ENCODE measurements at regions not wholly inside any gene's neighbourhood (a gene's known extent, or its start where the extent isn't known, plus 50 kb on each side); places are given as distances from the start of the nearest gene placed in this dataset.
"Not testable (repeated sequence)": the region's sequence is repeated elsewhere in the genome, so short reads cannot be mapped to it uniquely, and the experiment has no call there.

DNA sequence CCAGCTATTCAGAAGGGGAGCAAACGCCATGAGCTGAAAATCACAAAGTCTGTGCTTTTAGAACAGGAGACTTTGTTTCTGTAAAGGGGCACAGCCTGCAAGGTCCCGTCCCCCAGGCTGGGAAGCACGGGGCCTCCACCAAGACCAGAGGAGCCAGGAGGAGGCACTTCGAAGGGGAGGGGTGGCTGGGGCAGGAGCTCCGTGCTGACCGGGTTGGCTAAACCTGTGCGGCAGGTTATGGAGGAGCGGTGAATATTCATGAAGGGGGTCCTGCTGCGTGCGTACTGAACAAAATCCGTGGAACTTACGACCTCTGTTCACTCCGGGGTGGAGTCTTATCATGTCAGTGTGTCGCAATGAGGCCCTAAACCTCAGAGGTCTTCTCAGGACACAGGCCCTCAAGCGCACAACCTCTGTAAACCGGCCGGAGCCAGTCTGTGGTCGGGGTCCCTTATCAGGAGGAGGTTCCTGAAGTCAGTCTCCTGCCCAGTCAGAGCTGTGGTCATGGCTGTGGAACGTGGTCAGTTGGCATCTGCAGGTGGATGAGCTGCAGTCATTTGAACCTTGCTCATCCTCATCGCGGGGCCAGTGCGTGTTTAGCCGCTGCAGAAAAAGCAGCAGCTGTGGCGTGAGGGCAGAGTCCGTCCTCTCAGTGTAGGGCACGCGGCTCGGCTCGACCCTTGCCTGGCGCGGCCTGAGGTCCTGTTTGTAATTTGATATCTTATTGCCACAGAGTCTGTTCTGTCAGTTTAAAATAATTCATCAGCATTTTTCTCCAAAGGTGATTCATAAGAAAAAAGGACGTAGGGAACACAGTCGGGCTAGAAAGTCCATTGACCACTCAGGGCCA lies 5507.7 kb upstream of the TPTE start:
- H3K27ac ChIP-seq (ENCODE audit: low read depth); H3K4me3 ChIP-seq (ENCODE audit: low read depth, low read length); H3K36me3 ChIP-seq (ENCODE audit: insufficient read depth); DNase-seq (ENCODE audit: extremely low spot score); H3K4me1 ChIP-seq (ENCODE audit: insufficient read depth): not testable (repeated sequence)
- no CpG with 5 or more reads among the region's 33 CpGs for WGBS

DNA sequence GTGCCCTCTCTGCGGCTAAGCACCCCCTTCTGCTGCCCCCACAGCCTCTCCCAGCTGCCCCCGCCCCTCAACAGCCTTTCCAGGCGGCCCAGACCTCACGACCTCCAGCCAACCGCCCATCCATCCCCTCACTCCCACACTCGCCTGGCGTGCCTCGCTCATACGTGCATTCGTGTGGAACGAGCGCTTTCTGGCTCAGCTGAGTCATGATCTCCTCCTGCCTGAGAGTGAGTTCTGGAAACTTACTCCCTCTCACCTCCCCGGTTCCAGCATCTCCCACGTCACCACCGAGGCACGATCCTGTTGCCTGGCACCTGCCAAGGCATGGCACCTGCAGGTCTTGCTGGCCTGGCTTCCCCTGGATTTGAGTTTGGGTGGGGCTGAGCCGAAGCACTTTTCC lies 5506.2 kb upstream of the TPTE start:
- not testable (repeated sequence) for DNase-seq (ENCODE audit: extremely low spot score); H3K4me3 ChIP-seq (ENCODE audit: low read depth, low read length); H3K4me1 ChIP-seq (ENCODE audit: insufficient read depth); H3K36me3 ChIP-seq (ENCODE audit: insufficient read depth); H3K27ac ChIP-seq (ENCODE audit: low read depth)
- WGBS = no CpG with 5 or more reads among the region's 17 CpGs

DNA sequence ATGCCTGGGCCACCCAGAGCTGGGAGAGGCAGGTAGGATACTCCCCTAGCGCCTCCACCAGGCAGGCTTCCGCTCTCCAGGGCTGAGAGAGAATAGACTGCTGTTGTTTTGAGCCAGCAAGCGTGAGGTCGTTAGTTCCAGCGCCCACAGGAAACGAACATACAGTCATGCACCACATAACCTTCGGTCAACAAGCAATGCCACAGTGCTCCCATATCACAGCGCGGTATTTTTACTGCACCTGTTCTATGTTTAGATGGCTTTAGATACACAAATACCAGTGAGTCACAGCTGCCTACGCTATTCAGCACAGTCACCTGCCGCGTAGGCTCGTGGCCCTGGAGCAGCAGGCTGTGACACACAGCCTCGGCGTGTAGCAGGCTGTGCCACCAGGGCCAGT lies 5502.3 kb upstream of the TPTE start:
- not testable (repeated sequence) for DNase-seq (ENCODE audit: extremely low spot score); H3K4me3 ChIP-seq (ENCODE audit: low read depth, low read length)
- WGBS = no CpG with 5 or more reads among the region's 15 CpGs

DNA sequence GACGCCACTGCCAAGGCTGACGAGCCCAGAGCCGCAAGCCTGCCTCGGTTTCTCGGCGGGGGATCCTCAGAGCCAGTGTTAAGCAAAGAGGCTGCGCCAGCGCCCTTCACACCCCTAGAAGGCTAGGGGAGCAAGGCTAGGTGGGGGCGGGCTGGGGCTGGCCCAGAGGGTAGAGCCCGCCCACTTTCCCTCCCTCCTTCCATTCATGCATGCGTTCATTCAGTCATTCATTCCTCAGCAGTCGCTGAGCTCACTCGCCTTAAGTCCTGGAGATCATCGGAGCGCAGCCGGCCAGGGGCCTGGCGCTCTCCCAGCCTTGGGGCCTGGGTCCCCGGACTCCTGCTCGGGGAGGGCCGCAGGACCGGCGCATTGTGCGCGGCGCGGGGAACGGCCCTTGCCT lies 5499.6 kb upstream of the TPTE start:
- WGBS = no CpG with 5 or more reads among the region's 27 CpGs

More for the DNA sequence above, 5502.3 kb upstream of the TPTE start:
- H3K4me1 ChIP-seq (ENCODE audit: insufficient read depth); H3K36me3 ChIP-seq (ENCODE audit: insufficient read depth); H3K27ac ChIP-seq (ENCODE audit: low read depth): not testable (repeated sequence)

DNA sequence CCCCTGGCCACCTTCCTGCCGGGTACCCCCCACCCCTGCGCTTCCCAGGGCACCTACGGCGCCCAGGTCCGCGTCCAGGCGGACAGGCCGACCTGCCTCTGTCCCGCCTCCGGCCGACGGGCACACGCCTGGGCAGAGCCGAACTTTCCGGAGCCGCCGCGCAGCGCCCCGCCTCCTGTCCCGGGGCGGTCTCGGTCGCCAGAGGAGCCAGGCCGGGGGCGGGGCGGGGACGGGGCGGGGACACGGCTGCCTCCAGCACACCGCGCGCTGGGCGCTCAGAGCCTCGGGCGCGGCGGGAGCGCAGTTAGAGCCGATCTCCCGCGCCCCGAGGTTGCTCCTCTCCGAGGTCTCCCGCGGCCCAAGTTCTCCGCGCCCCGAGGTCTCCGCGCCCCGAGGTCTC lies 5499.1 kb upstream of the TPTE start:
- no CpG with 5 or more reads among the region's 52 CpGs for WGBS

More for the DNA sequence above, 5499.6 kb upstream of the TPTE start:
- H3K4me1 ChIP-seq (ENCODE audit: insufficient read depth); H3K36me3 ChIP-seq (ENCODE audit: insufficient read depth); DNase-seq (ENCODE audit: extremely low spot score); H3K27ac ChIP-seq (ENCODE audit: low read depth); H3K4me3 ChIP-seq (ENCODE audit: low read depth, low read length): not testable (repeated sequence)

DNA sequence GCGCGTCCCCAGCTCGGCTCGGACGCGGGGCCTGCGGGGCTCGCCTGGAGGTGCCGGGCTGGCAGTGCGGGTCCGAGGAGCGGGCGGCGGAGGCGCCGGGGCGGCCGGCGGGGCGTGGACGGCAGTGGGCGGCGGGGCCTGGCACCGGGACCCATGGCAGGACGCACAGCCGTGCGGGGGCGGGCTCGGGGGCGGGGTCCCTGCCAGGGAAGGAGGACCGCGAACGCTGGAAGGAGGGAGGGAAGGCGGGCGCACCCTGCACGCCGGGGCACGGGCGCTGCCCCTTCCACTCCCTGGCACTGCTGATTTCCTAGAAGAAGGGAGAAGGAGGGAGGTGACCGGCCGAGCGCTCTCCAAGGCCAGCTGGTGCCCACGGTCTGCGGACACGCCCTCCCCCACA lies 5498.6 kb upstream of the TPTE start:
- not testable (repeated sequence) for DNase-seq (ENCODE audit: extremely low spot score); H3K4me1 ChIP-seq (ENCODE audit: insufficient read depth); H3K36me3 ChIP-seq (ENCODE audit: insufficient read depth); H3K4me3 ChIP-seq (ENCODE audit: low read depth, low read length); H3K27ac ChIP-seq (ENCODE audit: low read depth)
- WGBS = no CpG with 5 or more reads among the region's 45 CpGs

More for the DNA sequence above, 5499.1 kb upstream of the TPTE start:
- H3K27ac ChIP-seq (ENCODE audit: low read depth); H3K4me1 ChIP-seq (ENCODE audit: insufficient read depth); DNase-seq (ENCODE audit: extremely low spot score); H3K4me3 ChIP-seq (ENCODE audit: low read depth, low read length); H3K36me3 ChIP-seq (ENCODE audit: insufficient read depth): not testable (repeated sequence)

DNA sequence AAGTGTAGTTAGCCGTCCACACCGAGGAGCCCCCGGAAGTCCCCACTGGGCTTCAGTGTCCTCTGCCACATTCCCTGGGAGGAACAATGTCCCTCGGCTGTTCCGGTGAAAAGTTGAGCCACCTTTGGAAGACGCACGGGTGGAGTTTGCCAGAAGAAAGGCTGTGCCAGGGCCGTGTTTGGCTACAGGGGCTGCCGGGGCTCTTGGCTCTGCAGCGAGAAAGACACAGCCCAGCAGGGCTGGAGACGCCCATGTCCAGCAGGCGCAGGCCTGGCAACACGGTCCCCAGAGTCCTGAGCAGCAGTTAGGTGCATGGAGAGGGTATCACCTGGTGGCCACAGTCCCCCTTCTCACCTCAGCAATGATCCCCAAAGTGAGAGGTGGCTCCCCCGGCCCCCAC lies 5486.2 kb upstream of the TPTE start:
- no CpG with 5 or more reads among the region's 14 CpGs for WGBS
- H3K4me3 ChIP-seq (ENCODE audit: low read depth, low read length); H3K4me1 ChIP-seq (ENCODE audit: insufficient read depth); H3K36me3 ChIP-seq (ENCODE audit: insufficient read depth); DNase-seq (ENCODE audit: extremely low spot score); H3K27ac ChIP-seq (ENCODE audit: low read depth): not testable (repeated sequence)

DNA sequence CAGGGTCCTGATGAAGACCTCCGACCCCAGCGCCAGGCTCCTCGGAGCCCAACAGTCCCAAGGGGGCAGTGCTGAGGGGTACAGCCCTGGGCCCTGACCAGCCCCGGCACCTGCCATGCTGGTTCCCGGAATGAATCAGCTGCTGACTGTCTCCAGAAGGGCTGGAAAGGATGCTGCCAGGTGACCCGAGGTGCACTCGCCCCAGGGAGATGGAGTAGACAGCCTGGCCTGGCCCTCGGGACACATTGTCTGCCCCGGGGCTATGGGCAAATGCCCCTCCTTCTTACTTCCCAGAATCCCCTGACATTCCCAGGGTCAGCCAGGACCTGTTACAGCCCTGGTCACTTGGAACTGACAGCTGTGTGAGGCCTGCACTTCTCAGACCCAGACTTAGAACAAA lies 5485.8 kb upstream of the TPTE start:
- 89% methylated on average over 4 of the region's 9 CpGs for WGBS
- not testable (repeated sequence) for H3K4me3 ChIP-seq (ENCODE audit: low read depth, low read length); H3K36me3 ChIP-seq (ENCODE audit: insufficient read depth); H3K4me1 ChIP-seq (ENCODE audit: insufficient read depth); DNase-seq (ENCODE audit: extremely low spot score); H3K27ac ChIP-seq (ENCODE audit: low read depth)

DNA sequence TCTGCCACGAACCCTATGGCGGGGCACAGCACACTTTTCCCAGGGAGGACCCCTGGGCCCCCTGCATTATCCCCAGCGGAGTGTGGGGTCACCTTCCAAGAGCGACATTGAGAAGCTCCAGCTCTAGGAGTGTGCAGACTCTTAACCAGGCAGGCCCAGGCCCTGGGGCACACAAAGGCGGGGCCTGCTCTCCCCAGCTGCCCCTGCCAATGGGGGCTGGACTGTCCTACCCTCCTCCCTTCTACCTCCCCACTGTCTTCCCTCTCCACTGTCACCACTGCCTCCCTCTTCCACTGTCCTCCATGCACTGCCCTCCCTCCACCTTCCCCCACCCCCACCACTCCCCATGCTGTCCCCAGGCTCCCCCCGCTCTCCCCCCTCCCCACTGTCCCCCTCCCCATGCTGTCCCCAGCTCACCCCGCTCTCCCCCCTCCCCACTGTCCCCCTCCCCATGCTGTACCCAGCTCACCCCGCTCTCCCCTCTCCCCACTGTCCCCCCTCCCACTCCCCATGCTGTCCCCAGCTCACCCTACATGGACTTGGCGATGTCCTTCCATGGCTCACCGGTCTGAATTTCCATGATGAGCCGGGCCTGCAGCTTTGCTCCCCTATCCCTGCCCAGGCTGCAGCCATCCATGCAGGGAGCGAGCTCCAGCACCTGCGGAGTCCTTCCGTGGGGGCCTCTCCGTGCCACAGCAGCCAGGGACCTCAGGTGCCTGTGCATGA lies 5483.6 kb upstream of the TPTE start:
- H3K36me3 ChIP-seq (ENCODE audit: insufficient read depth); H3K27ac ChIP-seq (ENCODE audit: low read depth); DNase-seq (ENCODE audit: extremely low spot score); H3K4me1 ChIP-seq (ENCODE audit: insufficient read depth); H3K4me3 ChIP-seq (ENCODE audit: low read depth, low read length): not testable (repeated sequence)
- WGBS = 92% methylated on average over 6 of the region's 15 CpGs

DNA sequence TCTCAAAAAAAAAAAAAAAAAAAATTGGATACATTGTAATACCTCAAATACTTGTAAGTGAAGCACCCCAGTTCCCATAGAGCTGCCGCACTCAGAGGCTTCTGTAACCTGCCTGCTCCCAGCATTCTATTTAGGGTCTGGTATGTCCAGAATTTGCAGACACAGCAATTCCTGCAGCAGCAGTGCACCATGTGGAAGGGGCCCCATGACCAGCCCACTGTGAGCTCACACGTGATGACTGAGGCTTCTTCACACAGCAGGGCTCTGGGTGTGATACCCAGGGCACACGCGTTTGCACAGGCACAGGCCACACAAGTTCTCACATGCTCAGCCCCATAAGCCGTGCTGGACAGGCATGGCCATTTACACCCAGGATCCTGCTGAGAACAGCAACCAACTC lies 5481.5 kb upstream of the TPTE start:
- not testable (repeated sequence) for H3K4me1 ChIP-seq (ENCODE audit: insufficient read depth); H3K27ac ChIP-seq (ENCODE audit: low read depth)
- no CpG with 5 or more reads among the region's 5 CpGs for WGBS

DNA sequence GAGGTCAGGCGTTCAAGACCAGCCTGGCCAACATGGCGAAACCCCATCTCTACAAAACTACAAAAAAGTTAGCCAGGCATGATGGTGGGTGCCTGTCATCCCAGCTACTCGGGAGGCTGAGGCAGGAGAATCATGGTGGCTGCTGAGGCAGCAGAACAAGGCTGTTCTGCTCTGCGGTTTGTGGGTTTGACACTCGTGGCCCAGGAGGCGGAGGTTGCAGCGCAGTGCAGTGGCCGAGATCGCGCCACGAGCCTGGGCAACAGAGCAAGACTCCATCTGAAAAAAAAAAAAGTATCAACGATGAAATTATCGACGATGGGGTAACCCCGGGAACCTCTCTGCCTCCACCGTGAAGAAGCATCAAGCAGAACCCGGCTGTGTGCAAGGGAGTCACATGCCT lies 5478.8 kb upstream of the TPTE start:
- not testable (repeated sequence) for H3K36me3 ChIP-seq (ENCODE audit: insufficient read depth); H3K4me3 ChIP-seq (ENCODE audit: low read depth, low read length); DNase-seq (ENCODE audit: extremely low spot score); H3K4me1 ChIP-seq (ENCODE audit: insufficient read depth); H3K27ac ChIP-seq (ENCODE audit: low read depth)
- no CpG with 5 or more reads among the region's 17 CpGs for WGBS

More for the DNA sequence above, 5481.5 kb upstream of the TPTE start:
- not testable (repeated sequence) for H3K36me3 ChIP-seq (ENCODE audit: insufficient read depth); DNase-seq (ENCODE audit: extremely low spot score); H3K4me3 ChIP-seq (ENCODE audit: low read depth, low read length)

DNA sequence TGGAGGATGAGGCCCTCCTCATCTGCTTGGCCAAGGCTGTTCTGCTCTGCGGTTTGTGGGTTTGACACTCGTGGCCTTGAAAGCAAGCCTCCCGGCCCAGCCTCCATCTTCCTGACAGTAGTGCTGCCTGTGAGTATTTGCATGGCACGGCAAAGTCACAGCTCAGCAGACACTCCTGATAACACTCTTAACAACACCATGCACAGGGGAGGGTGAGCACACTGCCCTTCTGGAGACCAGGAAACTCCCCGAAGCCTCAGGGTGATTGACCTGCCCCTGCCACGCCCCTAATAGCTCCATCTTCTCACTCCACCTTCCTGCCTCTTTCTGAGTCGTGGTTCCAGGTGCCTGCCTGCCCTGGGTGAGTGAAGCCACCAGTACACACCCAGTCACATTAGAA lies 5476.6 kb upstream of the TPTE start:
- H3K4me3 ChIP-seq (ENCODE audit: low read depth, low read length); H3K4me1 ChIP-seq (ENCODE audit: insufficient read depth); H3K36me3 ChIP-seq (ENCODE audit: insufficient read depth); H3K27ac ChIP-seq (ENCODE audit: low read depth); DNase-seq (ENCODE audit: extremely low spot score): not testable (repeated sequence)
- no CpG with 5 or more reads among the region's 7 CpGs for WGBS

DNA sequence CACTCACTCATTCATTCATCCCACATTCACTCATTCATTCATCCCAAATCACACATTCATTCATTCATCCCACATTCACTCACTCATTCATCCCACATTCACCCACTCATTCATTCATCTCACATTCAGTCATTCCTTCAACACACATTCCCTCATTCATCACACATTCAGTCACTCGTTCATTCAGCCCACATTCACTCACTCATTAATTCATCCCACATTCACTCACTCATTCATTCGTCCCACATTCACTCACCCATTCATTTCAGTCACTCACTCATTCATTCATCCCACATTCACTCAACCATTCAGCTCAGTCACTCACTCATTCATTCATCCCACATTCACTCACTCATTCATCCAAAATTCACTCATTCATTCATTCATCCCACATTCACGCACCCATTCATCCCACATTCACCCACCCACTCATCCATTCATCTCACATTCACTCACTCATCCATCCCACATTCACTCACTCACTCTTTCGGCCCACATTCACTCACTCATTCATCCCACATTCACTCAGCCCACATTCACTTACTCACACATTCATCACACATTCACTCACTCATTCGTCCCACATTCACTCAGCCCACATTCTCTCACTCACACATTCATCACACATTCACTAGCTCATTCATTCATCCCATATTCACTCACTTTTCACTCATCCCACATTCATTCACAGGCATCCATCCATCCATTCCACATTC lies 5469.9 kb upstream of the TPTE start:
- not testable (repeated sequence) for H3K36me3 ChIP-seq (ENCODE audit: insufficient read depth); H3K4me3 ChIP-seq (ENCODE audit: low read depth, low read length); DNase-seq (ENCODE audit: extremely low spot score); H3K27ac ChIP-seq (ENCODE audit: low read depth); H3K4me1 ChIP-seq (ENCODE audit: insufficient read depth)
- WGBS = 92% methylated on average over 4 of the region's 5 CpGs
